ENCODE measurements at regions not wholly inside any gene's neighbourhood (a gene's known extent, or its start where the extent isn't known, plus 50 kb on each side); places are given as distances from the start of the nearest gene placed in this dataset.

GRCh38 chr18:70640336-70640887 is 351.6 kb downstream of the SOCS6 start:
- H3K4me3 ChIP-seq (ENCODE audit: low read depth, poor library complexity, severe bottlenecking): no peak overlapping the region
- 53 to 70% methylated on average over 2 of the region's 2 CpGs for WGBS, 2 donors
- TF ChIP-seq CTCF (IDR thresholded peaks at IDR 0.05) (no peak), POLR2A (IDR thresholded peaks at IDR 0.05) (no peak)
- DNase-seq (ENCODE audit: low spot score in 2 of 2): no peak
- intact Hi-C loops (cut with DNase I; ENCODE audit: low total_unique reads): no loop called here

- 72 to 81% methylated on average over 1 of the region's 1 CpG for WGBS, 2 donors
- H3K4me3 ChIP-seq (ENCODE audit: low read depth, poor library complexity, severe bottlenecking): no peak overlapping the region
- no peak for DNase-seq (ENCODE audit: low spot score in 2 of 2)
- TF ChIP-seq POLR2A (IDR thresholded peaks at IDR 0.05): no peak
- no peak for TF ChIP-seq CTCF (IDR thresholded peaks at IDR 0.05)
- intact Hi-C loops (cut with DNase I; ENCODE audit: low total_unique reads): no loop called here
Observed at GRCh38 chr18:70636991-70637390, 348.1 kb downstream of the SOCS6 start.

GRCh38 chr18:70634576-70635147 is 345.8 kb downstream of the SOCS6 start:
- H3K4me3 ChIP-seq (ENCODE audit: low read depth, poor library complexity, severe bottlenecking): no peak overlapping the region
- WGBS, 2 donors: 43 to 45% methylated on average over 3 of the region's 3 CpGs
- no peak for TF ChIP-seq CTCF (IDR thresholded peaks at IDR 0.05)
- TF ChIP-seq POLR2A (IDR thresholded peaks at IDR 0.05): no peak
- intact Hi-C loops (cut with DNase I; ENCODE audit: low total_unique reads): no loop called here
- no peak for DNase-seq (ENCODE audit: low spot score in 2 of 2)

- no peak for DNase-seq (ENCODE audit: low spot score in 2 of 2)
- intact Hi-C loops (cut with DNase I; ENCODE audit: low total_unique reads): no loop called here
- WGBS, 2 donors: 75 to 76% methylated on average over 4 of the region's 4 CpGs
- TF ChIP-seq CTCF (IDR thresholded peaks at IDR 0.05): no peak
- no peak for TF ChIP-seq POLR2A (IDR thresholded peaks at IDR 0.05)
- no peak overlapping the region for H3K4me3 ChIP-seq (ENCODE audit: low read depth, poor library complexity, severe bottlenecking)
Observed at GRCh38 chr18:70627182-70627802, 338.4 kb downstream of the SOCS6 start.

GRCh38 chr18:70622622-70623419 is 334.0 kb downstream of the SOCS6 start:
- H3K4me3 ChIP-seq (ENCODE audit: low read depth, poor library complexity, severe bottlenecking): no peak overlapping the region
- intact Hi-C loops (cut with DNase I; ENCODE audit: low total_unique reads): no loop called here
- 84 to 88% methylated on average over 9 of the region's 9 CpGs for WGBS, 2 donors
- DNase-seq (ENCODE audit: low spot score in 2 of 2): no peak
- TF ChIP-seq POLR2A (IDR thresholded peaks at IDR 0.05) (no peak), CTCF (IDR thresholded peaks at IDR 0.05) (no peak)
